ENCODE measurements at regions not wholly inside any gene's neighbourhood (a gene's known extent, or its start where the extent isn't known, plus 50 kb on each side); places are given as distances from the start of the nearest gene placed in this dataset.

- Mint-ChIP-seq H3K4me3 (no peak overlapping the region), H3K27me3 (ENCODE audit: low read depth) (no peaks in the 10 kb centered on the region), H3K27ac (no peak overlapping the region), H3K4me1 (ENCODE audit: low read depth) (no peaks in the 10 kb centered on the region), H3K9me3 (no peaks in the 10 kb centered on the region), H3K36me3 (ENCODE audit: low read depth) (no peaks in the 10 kb centered on the region)
Observed at GRCh38 chr1:188240772-188241406, 1412.1 kb downstream of the PLA2G4A start.

DNA sequence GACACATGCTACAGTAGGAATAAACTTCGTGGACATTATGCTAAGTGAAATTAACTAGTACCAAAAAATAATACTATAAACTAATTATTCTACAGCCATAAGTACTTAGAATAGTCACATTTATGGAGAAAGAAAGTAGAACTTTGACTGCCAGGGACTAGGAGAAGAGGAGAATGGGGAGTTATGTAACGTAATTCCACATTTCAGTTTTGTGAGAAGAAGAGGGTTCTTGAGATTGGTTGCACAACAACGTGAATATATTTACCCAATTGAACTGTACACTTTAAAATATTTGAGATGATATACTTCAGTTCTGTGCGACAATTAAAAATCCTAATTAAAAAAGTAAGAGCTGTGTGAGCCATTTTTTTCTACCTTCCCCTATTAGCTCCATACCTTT lies 1412.9 kb downstream of the PLA2G4A start:
- H3K9me3 Mint-ChIP-seq: no peaks in the 10 kb centered on the region
- H3K27me3 Mint-ChIP-seq (ENCODE audit: low read depth): no peaks in the 10 kb centered on the region
- no peak overlapping the region for H3K27ac Mint-ChIP-seq
- no peaks in the 10 kb centered on the region for H3K36me3 Mint-ChIP-seq (ENCODE audit: low read depth)
- no peaks in the 10 kb centered on the region for H3K4me1 Mint-ChIP-seq (ENCODE audit: low read depth)
- no peak overlapping the region for H3K4me3 Mint-ChIP-seq

DNA sequence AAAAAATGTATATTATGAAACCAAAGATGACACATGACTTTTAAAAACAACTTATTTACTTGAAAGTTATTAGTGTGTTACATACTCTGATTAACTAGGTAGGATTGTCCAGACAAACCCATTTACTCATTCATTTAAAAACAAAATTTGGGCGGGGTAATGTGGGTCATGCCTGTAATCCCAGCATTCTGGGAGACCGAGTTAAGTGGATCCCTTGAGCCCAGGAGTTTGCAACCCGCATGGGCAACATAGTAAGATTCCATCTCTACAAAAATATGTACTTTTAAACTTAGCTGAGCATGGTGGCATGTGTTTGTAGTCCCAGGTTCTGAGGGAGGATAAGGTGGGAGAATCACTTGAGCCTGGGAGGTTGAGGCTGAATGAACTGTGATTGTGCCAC lies 1414.7 kb downstream of the PLA2G4A start:
- no peaks in the 10 kb centered on the region for H3K9me3 Mint-ChIP-seq
- no peak overlapping the region for H3K27ac Mint-ChIP-seq
- no peak overlapping the region for H3K4me3 Mint-ChIP-seq

GRCh38 chr1:188244681-188245080 lies 1415.9 kb downstream of the PLA2G4A start:
- H3K4me1 Mint-ChIP-seq (ENCODE audit: low read depth): no peaks in the 10 kb centered on the region
- H3K36me3 Mint-ChIP-seq (ENCODE audit: low read depth): no peaks in the 10 kb centered on the region
- no peaks in the 10 kb centered on the region for H3K9me3 Mint-ChIP-seq
- H3K27me3 Mint-ChIP-seq (ENCODE audit: low read depth): no peaks in the 10 kb centered on the region
- no peak overlapping the region for H3K27ac Mint-ChIP-seq
- no peak overlapping the region for H3K4me3 Mint-ChIP-seq

More for the DNA sequence above, 1414.7 kb downstream of the PLA2G4A start:
- Mint-ChIP-seq H3K4me1 (ENCODE audit: low read depth) (no peaks in the 10 kb centered on the region), H3K36me3 (ENCODE audit: low read depth) (no peaks in the 10 kb centered on the region), H3K27me3 (ENCODE audit: low read depth) (no peaks in the 10 kb centered on the region)

GRCh38 chr1:188247255-188247654 lies 1418.5 kb downstream of the PLA2G4A start:
- no peaks in the 10 kb centered on the region for H3K9me3 Mint-ChIP-seq
- no peak overlapping the region for H3K4me3 Mint-ChIP-seq
- H3K27me3 Mint-ChIP-seq (ENCODE audit: low read depth): no peaks in the 10 kb centered on the region
- H3K4me1 Mint-ChIP-seq (ENCODE audit: low read depth): no peaks in the 10 kb centered on the region
- H3K27ac Mint-ChIP-seq: no peak overlapping the region
- H3K36me3 Mint-ChIP-seq (ENCODE audit: low read depth): no peaks in the 10 kb centered on the region

GRCh38 chr1:188249811-188250210 lies 1421.1 kb downstream of the PLA2G4A start:
- no peak overlapping the region for H3K4me3 Mint-ChIP-seq
- H3K9me3 Mint-ChIP-seq: no peaks in the 10 kb centered on the region
- no peaks in the 10 kb centered on the region for H3K36me3 Mint-ChIP-seq (ENCODE audit: low read depth)
- H3K27me3 Mint-ChIP-seq (ENCODE audit: low read depth): no peaks in the 10 kb centered on the region
- no peaks in the 10 kb centered on the region for H3K4me1 Mint-ChIP-seq (ENCODE audit: low read depth)
- H3K27ac Mint-ChIP-seq: no peak overlapping the region

GRCh38 chr1:188251036-188251435 lies 1422.3 kb downstream of the PLA2G4A start:
- no peaks in the 10 kb centered on the region for H3K27me3 Mint-ChIP-seq (ENCODE audit: low read depth)
- no peaks in the 10 kb centered on the region for H3K36me3 Mint-ChIP-seq (ENCODE audit: low read depth)
- H3K9me3 Mint-ChIP-seq: no peaks in the 10 kb centered on the region
- H3K27ac Mint-ChIP-seq: no peak overlapping the region
- no peaks in the 10 kb centered on the region for H3K4me1 Mint-ChIP-seq (ENCODE audit: low read depth)
- no peak overlapping the region for H3K4me3 Mint-ChIP-seq

- H3K4me1 Mint-ChIP-seq (ENCODE audit: low read depth): no peaks in the 10 kb centered on the region
- H3K36me3 Mint-ChIP-seq (ENCODE audit: low read depth): no peaks in the 10 kb centered on the region
- no peak overlapping the region for H3K27ac Mint-ChIP-seq
- no peaks in the 10 kb centered on the region for H3K27me3 Mint-ChIP-seq (ENCODE audit: low read depth)
- H3K9me3 Mint-ChIP-seq: peaks cover 29% of the 10 kb centered on the region
- no peak overlapping the region for H3K4me3 Mint-ChIP-seq
Observed at GRCh38 chr1:188261849-188262248, 1433.1 kb downstream of the PLA2G4A start.

DNA sequence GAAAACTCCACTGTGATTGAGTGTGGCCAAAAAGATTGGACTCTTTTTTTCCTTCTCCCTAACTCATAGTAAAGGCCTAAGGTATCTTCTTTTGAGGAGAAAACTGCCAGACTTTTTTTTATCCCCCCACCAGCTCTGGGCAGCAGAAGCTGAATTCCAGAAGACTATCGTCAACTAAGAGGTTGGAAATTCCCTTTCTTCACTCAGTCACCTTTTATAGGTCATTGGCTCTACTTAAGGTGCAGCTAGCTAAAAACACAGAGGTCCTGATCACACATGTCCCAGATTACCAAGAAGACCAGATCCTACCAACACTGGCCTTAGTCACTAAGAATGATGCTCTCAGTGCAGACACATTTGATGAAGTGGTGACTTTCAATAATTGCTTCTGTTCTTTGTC lies 1441.2 kb downstream of the PLA2G4A start:
- Mint-ChIP-seq H3K4me1 (ENCODE audit: low read depth) (no peaks in the 10 kb centered on the region), H3K4me3 (no peak overlapping the region), H3K36me3 (ENCODE audit: low read depth) (no peaks in the 10 kb centered on the region), H3K27ac (no peak overlapping the region), H3K27me3 (ENCODE audit: low read depth) (no peaks in the 10 kb centered on the region), H3K9me3 (peaks cover 4% of the 10 kb centered on the region)

DNA sequence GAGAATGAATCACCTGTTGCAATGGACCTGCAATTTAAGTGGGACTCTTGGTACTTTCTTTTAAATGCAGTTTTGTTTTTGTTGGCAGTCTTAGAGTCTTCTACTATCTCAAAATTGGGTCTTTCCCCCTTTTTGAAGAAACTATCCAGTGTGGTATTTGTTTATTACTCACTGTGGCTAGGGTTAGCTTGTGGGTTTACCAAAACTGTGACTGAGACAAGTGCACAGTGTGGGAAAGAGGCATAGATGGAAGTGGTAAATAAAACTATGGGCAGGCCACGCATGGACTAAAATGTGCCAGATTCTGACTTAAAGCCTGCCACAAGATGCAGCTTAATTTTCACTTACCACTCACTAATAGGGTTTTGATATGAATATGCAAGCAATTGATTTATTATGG lies 1441.7 kb downstream of the PLA2G4A start:
- H3K27me3 Mint-ChIP-seq (ENCODE audit: low read depth): no peaks in the 10 kb centered on the region
- H3K9me3 Mint-ChIP-seq: peaks cover 4% of the 10 kb centered on the region
- no peak overlapping the region for H3K4me3 Mint-ChIP-seq
- H3K4me1 Mint-ChIP-seq (ENCODE audit: low read depth): no peaks in the 10 kb centered on the region
- H3K27ac Mint-ChIP-seq: no peak overlapping the region
- no peaks in the 10 kb centered on the region for H3K36me3 Mint-ChIP-seq (ENCODE audit: low read depth)

- Mint-ChIP-seq H3K4me3 (no peak overlapping the region), H3K9me3 (no peaks in the 10 kb centered on the region), H3K27ac (no peak overlapping the region), H3K4me1 (ENCODE audit: low read depth) (no peaks in the 10 kb centered on the region), H3K27me3 (ENCODE audit: low read depth) (no peaks in the 10 kb centered on the region), H3K36me3 (ENCODE audit: low read depth) (no peaks in the 10 kb centered on the region)
Observed at GRCh38 chr1:188277771-188278170, 1449.0 kb downstream of the PLA2G4A start.

DNA sequence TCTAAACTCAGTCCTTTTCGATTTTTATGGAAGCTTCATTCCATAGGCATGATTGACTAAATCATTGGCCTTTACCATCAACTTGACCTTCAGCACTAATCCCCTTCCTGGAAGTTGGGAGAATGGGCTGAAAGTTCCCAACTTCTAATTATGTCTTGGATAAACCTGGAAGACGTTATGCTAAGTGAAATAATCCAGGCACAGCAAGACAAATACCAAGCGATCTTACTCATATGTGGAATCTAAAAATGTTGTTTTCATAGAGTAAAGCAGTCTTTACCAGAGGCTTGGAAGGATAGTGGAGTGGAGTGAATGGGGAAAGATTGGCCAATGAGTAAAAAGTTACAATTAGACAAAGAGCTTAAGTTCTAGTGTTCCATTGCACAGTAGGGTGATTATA lies 1453.2 kb downstream of the PLA2G4A start:
- Mint-ChIP-seq H3K4me1 (ENCODE audit: low read depth) (no peaks in the 10 kb centered on the region), H3K9me3 (no peaks in the 10 kb centered on the region), H3K27ac (no peak overlapping the region), H3K27me3 (ENCODE audit: low read depth) (no peaks in the 10 kb centered on the region), H3K36me3 (ENCODE audit: low read depth) (no peaks in the 10 kb centered on the region), H3K4me3 (no peak overlapping the region)

GRCh38 chr1:188295157-188295556 lies 1466.4 kb downstream of the PLA2G4A start:
- Mint-ChIP-seq H3K27me3 (ENCODE audit: low read depth) (no peaks in the 10 kb centered on the region), H3K36me3 (ENCODE audit: low read depth) (no peaks in the 10 kb centered on the region), H3K4me3 (no peak overlapping the region), H3K4me1 (ENCODE audit: low read depth) (no peaks in the 10 kb centered on the region), H3K27ac (no peak overlapping the region), H3K9me3 (peaks cover 5% of the 10 kb centered on the region)

- no peaks in the 10 kb centered on the region for H3K36me3 Mint-ChIP-seq (ENCODE audit: low read depth)
- no peak overlapping the region for H3K4me3 Mint-ChIP-seq
- no peaks in the 10 kb centered on the region for H3K4me1 Mint-ChIP-seq (ENCODE audit: low read depth)
- H3K27me3 Mint-ChIP-seq (ENCODE audit: low read depth): no peaks in the 10 kb centered on the region
- no peak overlapping the region for H3K27ac Mint-ChIP-seq
- H3K9me3 Mint-ChIP-seq: peaks cover 3% of the 10 kb centered on the region
Observed at GRCh38 chr1:188302746-188303145, 1474.0 kb downstream of the PLA2G4A start.

GRCh38 chr1:188314557-188315137 lies 1485.9 kb downstream of the PLA2G4A start:
- Mint-ChIP-seq H3K4me1 (ENCODE audit: low read depth) (no peaks in the 10 kb centered on the region), H3K9me3 (no peaks in the 10 kb centered on the region), H3K27ac (no peak overlapping the region), H3K4me3 (no peak overlapping the region), H3K36me3 (ENCODE audit: low read depth) (no peaks in the 10 kb centered on the region), H3K27me3 (ENCODE audit: low read depth) (no peaks in the 10 kb centered on the region)

DNA sequence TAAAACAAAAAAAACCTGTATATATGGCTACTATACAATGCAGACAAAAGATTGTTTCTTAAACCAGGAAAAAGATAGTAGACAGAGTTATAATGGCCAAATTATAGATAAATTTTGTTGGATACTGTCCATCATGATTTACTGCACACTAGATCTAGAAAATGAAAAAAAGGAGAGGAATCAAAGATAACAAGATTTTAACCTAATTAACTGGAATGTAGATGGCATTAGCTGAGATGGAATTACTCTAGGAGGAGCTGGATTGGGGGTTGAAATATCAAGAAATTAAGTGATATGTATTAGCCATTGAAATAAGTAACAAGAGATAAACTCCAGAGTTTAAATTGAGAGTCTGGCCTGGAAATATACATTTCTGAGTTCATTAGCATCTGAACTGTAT lies 1489.1 kb downstream of the PLA2G4A start:
- no peaks in the 10 kb centered on the region for H3K27me3 Mint-ChIP-seq (ENCODE audit: low read depth)
- H3K4me1 Mint-ChIP-seq (ENCODE audit: low read depth): no peaks in the 10 kb centered on the region
- no peak overlapping the region for H3K27ac Mint-ChIP-seq
- no peak overlapping the region for H3K4me3 Mint-ChIP-seq
- H3K36me3 Mint-ChIP-seq (ENCODE audit: low read depth): no peaks in the 10 kb centered on the region
- no peaks in the 10 kb centered on the region for H3K9me3 Mint-ChIP-seq

Data from T-helper 1 cell treated with Interleukin-12 subunit alpha and Interleukin-12 subunit beta and Interleukin-4 antibody, amounts not matched to agents 30 μg/mL and 1 μg/mL, for 36 hours (primary cell).